ENCODE measurements at regions not wholly inside any gene's neighbourhood (a gene's known extent, or its start where the extent isn't known, plus 50 kb on each side); places are given as distances from the start of the nearest gene placed in this dataset.

GRCh38 chr3:177286034-177286433 lies 88.8 kb upstream of the TBL1XR1 start (continued):
- 0 out of 2 replicates have a peak, but pooled peaks have one; percentile 18 for TF ChIP-seq RFX1 (IDR thresholded peaks at IDR 0.05)
- TF ChIP-seq NR2F6 (IDR thresholded peaks at IDR 0.05): peak; percentile 85
- peak; percentile 86 for TF ChIP-seq NR2F6 (CRISPR knock-in tag; IDR thresholded peaks at IDR 0.05)
- TF ChIP-seq FOXA1 (IDR thresholded peaks at IDR 0.05): peak; percentile 45; the same call in 1 of the 2 replicates
- TF ChIP-seq FOXA1 (CRISPR knock-in tag; IDR thresholded peaks at IDR 0.05): peak; percentile 84
- peak; percentile 51; the same call in 1 of the 2 replicates for TF ChIP-seq NR2C2 (CRISPR knock-in tag; IDR thresholded peaks at IDR 0.05; ENCODE audit: borderline replicate concordance)
- no peak for TF ChIP-seq ZNF296 (CRISPR knock-in tag; conservative IDR thresholded peaks at IDR 0.05)
- 0 out of 2 replicates have a peak, but pooled peaks have one; percentile 15 for TF ChIP-seq ELF3 (CRISPR knock-in tag; IDR thresholded peaks at IDR 0.05)
- TF ChIP-seq ZNF362 (CRISPR knock-in tag; IDR thresholded peaks at IDR 0.05; ENCODE audit: borderline replicate concordance): peak; percentile 89; the same call in 1 of the 2 replicates
- no peak for TF ChIP-seq ZNF629 (CRISPR knock-in tag; conservative IDR thresholded peaks at IDR 0.05)
- TF ChIP-seq SIX1 (CRISPR knock-in tag; IDR thresholded peaks at IDR 0.05; ENCODE audit: borderline replicate concordance): peak; percentile 55; the same call in 1 of the 2 replicates
- TF ChIP-seq JUN (CRISPR knock-in tag; IDR thresholded peaks at IDR 0.05): 0 out of 2 replicates have a peak, but pooled peaks have one; percentile 46
- no peak for TF ChIP-seq CENPX (CRISPR knock-in tag; IDR thresholded peaks at IDR 0.05)
- no peak for TF ChIP-seq RARG (CRISPR knock-in tag; IDR thresholded peaks at IDR 0.05; ENCODE audit: low read depth)
- peak; percentile 73 for TF ChIP-seq SIX4 (CRISPR knock-in tag; IDR thresholded peaks at IDR 0.05)
- TF ChIP-seq HOXD1 (CRISPR knock-in tag; IDR thresholded peaks at IDR 0.05): no peak
- peak; percentile 77 for TF ChIP-seq ARID5B (CRISPR knock-in tag; IDR thresholded peaks at IDR 0.05)
- TF ChIP-seq ZNF570 (CRISPR knock-in tag; IDR thresholded peaks at IDR 0.05; ENCODE audit: borderline replicate concordance): no peak
- TF ChIP-seq KDM6A (CRISPR knock-in tag; IDR thresholded peaks at IDR 0.05; ENCODE audit: low read depth): peak; percentile 36; the same call in 1 of the 2 replicates
- TF ChIP-seq PAXIP1 (CRISPR knock-in tag; conservative IDR thresholded peaks at IDR 0.05): 0 out of 2 replicates have a peak, but pooled peaks have one; percentile 26
- peak; percentile 57; the same call in 1 of the 2 replicates for TF ChIP-seq HNF4G (IDR thresholded peaks at IDR 0.05; ENCODE audit: borderline replicate concordance, low read depth, low read length)
- no peak for TF ChIP-seq HNF4G (CRISPR knock-in tag; IDR thresholded peaks at IDR 0.05; ENCODE audit: borderline replicate concordance, low read depth)
- TF ChIP-seq SOX13 (IDR thresholded peaks at IDR 0.05): no peak
- peak in 1 of 2 experiments; percentile 42; a peak in 1 of 4 replicates for TF ChIP-seq SOX13 (CRISPR knock-in tag; conservative IDR thresholded peaks at IDR 0.05 in 1 of 2, IDR thresholded peaks at IDR 0.05 in 1 of 2)
- TF ChIP-seq CEBPG (CRISPR knock-in tag; IDR thresholded peaks at IDR 0.05): peak; percentile 34
